HEK293 (cell line): ENCODE measurements at regions not wholly inside any gene's neighbourhood (a gene's known extent, or its start where the extent isn't known, plus 50 kb on each side); places are given as distances from the start of the nearest gene placed in this dataset.

Experiments
- CTCF ChIA-PET: fragments of 350-600 bp; formaldehyde crosslinking; extraction: SDS; loops from one replicate; lab custom pipeline; 2021; ENCODE audit warnings: antibody characterized with exemption; lab: Yijun Ruan, JAX
- POLR2A ChIA-PET: fragments of 300-600 bp; formaldehyde crosslinking; extraction: SDS; loops from one replicate; lab custom pipeline; 2020; ENCODE audit warnings: antibody characterized with exemption, inconsistent platforms; lab: Yijun Ruan, JAX
- H3K27ac ChIP-seq: fragments of 200-500 bp; sonication (Bioruptor generic); 2 replicates; pipeline ENCODE4 v1.5.1; 2014; ENCODE audit warnings: low read depth, low read length, control low read depth, inconsistent platforms; ENCODE audit errors: extremely low read depth
- H3K36me3 ChIP-seq, 2 experiments: fragments of 200-500 bp in 1 of 2; sonication (Bioruptor generic) in 1 of 2; 1 replicate in 1 of 2; 2 replicates in 1 of 2; pipeline ENCODE4 v1.5.1; 2014 to 2017; ENCODE audit warnings: inconsistent platforms in 2 of 2, low read length in 2 of 2; ENCODE audit not compliant: control insufficient read depth in 2 of 2, insufficient read depth in 1 of 2
- H3K4me1 ChIP-seq: fragments of 200-500 bp; sonication (Bioruptor generic); 2 replicates; pipeline ENCODE4 v1.5.1; 2014; ENCODE audit warnings: mild to moderate bottlenecking, low read length, inconsistent platforms; ENCODE audit not compliant: control insufficient read depth, insufficient read depth
- H3K4me3 ChIP-seq: 2 replicates; pipeline ENCODE4 v1.5.1; 2011; ENCODE audit warnings: low read depth, mild to moderate bottlenecking, control low read depth, low read length, moderate library complexity
- H3K9me3 ChIP-seq: fragments of 200-500 bp; sonication (Bioruptor generic); 2 replicates; pipeline ENCODE4 v1.5.1; 2014; ENCODE audit warnings: low read depth, low read length, inconsistent platforms; ENCODE audit not compliant: control insufficient read depth, insufficient read depth
- BCL6B ChIP-seq: fragments of 450-650 bp; formaldehyde crosslinking; IDR thresholded peaks from 2 replicates; pipeline ENCODE4 v1.5.1; 2017; ENCODE audit warnings: missing biosample characterization, missing genetic modification characterization
- CTCF ChIP-seq: fragments of 450-650 bp; formaldehyde crosslinking; IDR thresholded peaks from 2 replicates; pipeline ENCODE4 v1.5.1; 2016; ENCODE audit warnings: missing biosample characterization, missing genetic modification characterization
- EGR2 ChIP-seq: fragments of 450-650 bp; formaldehyde crosslinking; IDR thresholded peaks from 2 replicates; pipeline ENCODE4 v1.5.1; 2016; ENCODE audit warnings: low read depth, missing biosample characterization, missing genetic modification characterization
- PRDM6 ChIP-seq: fragments of 450-650 bp; formaldehyde crosslinking; IDR thresholded peaks from 2 replicates; pipeline ENCODE4 v1.5.1; 2017; ENCODE audit warnings: missing biosample characterization, missing genetic modification characterization
- RBAK ChIP-seq: fragments of 450-650 bp; formaldehyde crosslinking; IDR thresholded peaks from 2 replicates; pipeline ENCODE4 v1.5.1; 2016; ENCODE audit warnings: missing biosample characterization, missing genetic modification characterization
- ZNF302 ChIP-seq: fragments of 450-650 bp; formaldehyde crosslinking; IDR thresholded peaks from 2 replicates; pipeline ENCODE4 v1.5.1; 2016; ENCODE audit warnings: missing biosample characterization, missing genetic modification characterization, low read depth
- ZNF324 ChIP-seq: fragments of 450-650 bp; formaldehyde crosslinking; IDR thresholded peaks from 2 replicates; pipeline ENCODE4 v1.5.1; 2016; ENCODE audit warnings: missing biosample characterization, missing genetic modification characterization
- ZNF398 ChIP-seq: fragments of 450-650 bp; formaldehyde crosslinking; IDR thresholded peaks from 2 replicates; pipeline ENCODE4 v1.5.1; 2017; ENCODE audit warnings: missing biosample characterization, missing genetic modification characterization
- ZNF423 ChIP-seq: fragments of 450-650 bp; formaldehyde crosslinking; IDR thresholded peaks from 2 replicates; pipeline ENCODE4 v1.5.1; 2016; ENCODE audit warnings: missing biosample characterization, missing genetic modification characterization
- ZNF433 ChIP-seq: fragments of 450-650 bp; formaldehyde crosslinking; IDR thresholded peaks from 2 replicates; pipeline ENCODE4 v1.5.1; 2016; ENCODE audit warnings: missing biosample characterization, missing genetic modification characterization, low read depth
- ZNF48 ChIP-seq: fragments of 450-650 bp; formaldehyde crosslinking; IDR thresholded peaks from 2 replicates; pipeline ENCODE4 v1.5.1; 2016; ENCODE audit warnings: missing biosample characterization, missing genetic modification characterization
- ZNF501 ChIP-seq: fragments of 450-650 bp; formaldehyde crosslinking; IDR thresholded peaks from 2 replicates; pipeline ENCODE4 v1.5.1; 2016; ENCODE audit warnings: missing biosample characterization, missing genetic modification characterization
- ZNF544 ChIP-seq: fragments of 450-650 bp; formaldehyde crosslinking; IDR thresholded peaks from 2 replicates; pipeline ENCODE4 v1.5.0; 2017; ENCODE audit warnings: missing biosample characterization, missing genetic modification characterization
- ZNF548 ChIP-seq: fragments of 450-650 bp; formaldehyde crosslinking; IDR thresholded peaks from 2 replicates; pipeline ENCODE4 v1.5.1; 2016; ENCODE audit warnings: missing biosample characterization, missing genetic modification characterization
- ZNF580 ChIP-seq: fragments of 450-650 bp; formaldehyde crosslinking; IDR thresholded peaks from 2 replicates; pipeline ENCODE4 v1.5.1; 2016; ENCODE audit warnings: missing biosample characterization, missing genetic modification characterization
- ZNF660 ChIP-seq: fragments of 450-650 bp; IDR thresholded peaks from 2 replicates; pipeline ENCODE4 v1.5.1; 2018; ENCODE audit warnings: missing biosample characterization, mild to moderate bottlenecking, missing genetic modification characterization
- ZNF768 ChIP-seq: fragments of 450-650 bp; formaldehyde crosslinking; IDR thresholded peaks from 2 replicates; pipeline ENCODE4 v1.5.1; 2018; ENCODE audit warnings: missing biosample characterization, mild to moderate bottlenecking, missing genetic modification characterization

- 0 out of 2 replicates have a peak, but pooled peaks have one; percentile 47 for TF ChIP-seq ZNF501 (tag by site-specific recombination)
- no peak for TF ChIP-seq ZNF544 (tag by site-specific recombination)
- TF ChIP-seq CTCF (tag by site-specific recombination): peak; percentile 57
- peak; percentile 73; the same call in 1 of the 2 replicates for TF ChIP-seq ZNF660 (tag by site-specific recombination)
- no peak for TF ChIP-seq ZNF398 (tag by site-specific recombination)
- peak; percentile 68; the same call in 1 of the 2 replicates for TF ChIP-seq ZNF580
Observed at GRCh38 chr12:30847259-30847658, 79.3 kb upstream of the TSPAN11 start (continued).

GRCh38 chr12:30846776-30847175, 79.8 kb upstream of the TSPAN11 start:
- Histone ChIP-seq H3K36me3 (no peaks in the 10 kb centered on the region), H3K9me3 (no peaks in the 10 kb centered on the region), H3K4me1 (no peaks in the 10 kb centered on the region), H3K27ac (no peak overlapping the region), H3K4me3 (no peak overlapping the region)
- TF ChIP-seq ZNF548 (tag by site-specific recombination) (no peak), PRDM6 (tag by site-specific recombination) (no peak), ZNF48 (tag by site-specific recombination) (no peak), ZNF302 (tag by site-specific recombination) (no peak), CTCF (tag by site-specific recombination) (no peak), BCL6B (tag by site-specific recombination) (no peak), EGR2 (tag by site-specific recombination) (no peak), ZNF768 (tag by site-specific recombination) (no peak), RBAK (no peak), ZNF433 (tag by site-specific recombination) (no peak), ZNF423 (tag by site-specific recombination) (no peak), ZNF324 (tag by site-specific recombination) (no peak)
- POLR2A ChIA-PET: no interaction called here
- CTCF ChIA-PET: interaction anchor here (0.6 to 3.5 kb wide), 12 partner anchors 26 to 556 kb away, joined by 3 to 39 read pairs (median 4); no protein-coding TSS in a partner anchor
